ENCODE measurements at regions not wholly inside any gene's neighbourhood (a gene's known extent, or its start where the extent isn't known, plus 50 kb on each side); places are given as distances from the start of the nearest gene placed in this dataset.

- no peak for DNase-seq (ENCODE audit: low spot score)
Observed at GRCh38 chr14:51307551-51307950, 67.5 kb downstream of the TMX1 start.

DNA sequence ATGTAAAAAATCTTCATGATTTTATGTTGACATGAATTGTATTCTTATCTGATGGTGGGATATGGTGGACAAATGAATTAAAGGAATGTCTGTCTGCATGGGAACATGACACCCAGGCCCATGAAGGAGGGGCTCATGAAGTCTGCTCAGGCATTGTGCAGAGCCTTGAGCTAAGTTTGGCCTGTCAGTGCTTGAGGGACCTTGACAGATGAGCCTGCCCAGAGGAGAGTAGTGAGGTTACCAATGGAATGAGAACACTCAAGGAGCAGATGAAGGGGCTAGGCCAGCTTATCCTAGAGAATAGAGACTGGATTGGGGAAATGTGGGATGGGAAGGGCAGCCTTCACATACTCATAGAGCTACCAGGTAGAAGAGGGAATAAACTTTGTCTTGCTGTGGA is 68.8 kb downstream of the TMX1 start:
- DNase-seq (ENCODE audit: low spot score), result no peak

GRCh38 chr14:51310505-51310944 is 70.5 kb downstream of the TMX1 start:
- DNase-seq (ENCODE audit: low spot score), result no peak

DNA sequence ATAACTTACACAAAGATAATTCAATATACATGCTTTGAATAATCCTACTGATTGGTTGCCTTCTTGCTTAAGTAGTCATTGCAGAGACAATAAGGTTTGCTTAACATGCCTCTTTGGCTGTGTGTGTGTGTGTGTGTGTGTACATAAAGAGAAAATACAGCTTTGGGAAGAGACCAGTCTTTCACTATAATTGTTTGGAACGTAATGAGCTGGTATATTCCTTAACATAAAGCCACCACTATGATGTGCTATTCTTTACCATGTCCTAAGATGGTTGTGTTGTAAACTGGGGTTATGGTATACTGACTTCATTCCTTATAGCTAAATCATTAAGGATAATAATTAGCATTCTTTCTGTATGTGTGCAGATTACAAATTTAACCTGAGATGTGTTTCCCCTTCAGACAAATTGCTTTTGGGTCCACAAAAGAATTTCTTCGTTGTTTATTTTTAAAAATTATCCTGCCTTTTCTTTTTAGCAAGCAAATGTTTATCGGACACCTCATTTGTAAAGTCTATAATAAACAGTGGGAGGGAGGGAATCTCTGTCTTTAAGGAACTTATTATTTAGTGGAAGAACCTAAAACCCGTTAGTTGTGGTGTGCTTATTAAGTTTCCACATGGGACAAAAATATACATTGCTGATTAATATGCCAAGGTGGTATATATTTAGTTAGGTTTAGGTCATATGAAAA is 74.4 kb downstream of the TMX1 start:
- no peak for DNase-seq (ENCODE audit: low spot score)

DNA sequence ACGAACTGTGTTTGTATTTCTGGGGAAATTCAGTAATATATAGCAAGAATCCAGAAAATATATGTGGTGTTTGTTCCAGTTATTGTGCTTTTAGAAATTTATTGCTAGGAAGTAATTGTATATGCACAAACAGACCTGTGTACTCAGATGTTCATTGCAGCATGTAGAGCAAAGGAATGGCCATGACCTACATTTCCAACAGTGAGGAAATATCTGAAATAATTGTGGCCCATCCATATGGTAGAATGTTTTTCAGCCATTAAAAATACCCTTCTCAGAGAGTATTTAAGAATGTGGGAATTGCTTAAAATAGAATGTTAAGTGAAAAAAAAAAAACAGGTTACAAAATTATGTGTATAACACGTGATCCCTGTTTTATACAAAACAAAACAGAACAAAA is 77.3 kb downstream of the TMX1 start:
- no peak for DNase-seq (ENCODE audit: low spot score)

GRCh38 chr14:51318813-51319597 is 79.0 kb downstream of the TMX1 start:
- no peak for DNase-seq (ENCODE audit: low spot score)

GRCh38 chr14:51321036-51321435 is 81.0 kb downstream of the TMX1 start:
- DNase-seq (ENCODE audit: low spot score), result no peak

GRCh38 chr14:51323492-51323891 is 83.4 kb downstream of the TMX1 start:
- DNase-seq (ENCODE audit: low spot score), result no peak

GRCh38 chr14:51327376-51327775 is 87.3 kb downstream of the TMX1 start:
- DNase-seq (ENCODE audit: low spot score), result no peak

- no peak for DNase-seq (ENCODE audit: low spot score)
Observed at GRCh38 chr14:51328064-51328771, 88.2 kb downstream of the TMX1 start.

- DNase-seq (ENCODE audit: low spot score), result no peak
Observed at GRCh38 chr14:51328772-51329353, 88.8 kb downstream of the TMX1 start.

DNA sequence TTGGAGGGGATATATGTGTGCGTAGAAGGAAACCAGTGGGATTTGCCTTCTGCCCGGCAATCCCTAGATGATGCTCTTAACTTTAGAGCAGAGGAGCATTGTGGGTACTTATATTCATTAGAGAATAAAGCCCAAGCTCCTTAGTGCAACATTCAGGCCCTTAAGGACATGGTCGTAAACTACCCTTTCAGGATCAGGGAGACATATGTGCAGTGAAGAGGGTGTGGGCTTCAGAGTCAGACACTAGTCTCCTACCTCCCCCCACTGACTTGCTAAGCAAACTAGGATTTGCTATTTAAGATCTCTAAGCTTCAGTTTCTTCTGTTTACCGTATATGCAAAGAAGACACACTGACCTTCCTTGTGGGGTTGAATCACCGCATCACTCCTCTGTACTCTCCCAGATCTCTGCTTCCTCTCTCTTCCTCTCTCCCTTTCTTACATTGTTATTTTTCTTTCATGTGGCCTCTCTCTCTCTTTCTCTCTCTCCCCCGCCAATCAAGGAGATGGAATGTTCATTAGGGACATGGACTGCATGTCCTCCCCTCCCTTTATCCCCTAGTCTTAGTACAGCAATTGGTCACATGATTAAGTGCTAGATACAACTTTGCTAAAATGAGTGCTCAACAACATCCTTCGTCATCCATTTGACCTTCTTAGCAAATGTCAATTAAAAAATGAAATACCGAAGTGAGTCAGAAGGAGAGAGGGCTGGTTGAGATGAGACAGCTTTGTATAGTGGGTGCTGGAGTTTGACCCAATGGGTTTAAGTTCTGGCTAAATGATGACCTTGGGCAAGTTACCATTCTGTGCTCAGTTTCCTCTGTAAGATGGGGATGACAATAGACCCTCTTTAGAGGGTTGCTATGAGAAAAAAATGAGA is 91.7 kb downstream of the TMX1 start:
- no peak for DNase-seq (ENCODE audit: low spot score)

GRCh38 chr14:51333299-51333698 is 93.3 kb downstream of the TMX1 start:
- DNase-seq (ENCODE audit: low spot score), result no peak

DNA sequence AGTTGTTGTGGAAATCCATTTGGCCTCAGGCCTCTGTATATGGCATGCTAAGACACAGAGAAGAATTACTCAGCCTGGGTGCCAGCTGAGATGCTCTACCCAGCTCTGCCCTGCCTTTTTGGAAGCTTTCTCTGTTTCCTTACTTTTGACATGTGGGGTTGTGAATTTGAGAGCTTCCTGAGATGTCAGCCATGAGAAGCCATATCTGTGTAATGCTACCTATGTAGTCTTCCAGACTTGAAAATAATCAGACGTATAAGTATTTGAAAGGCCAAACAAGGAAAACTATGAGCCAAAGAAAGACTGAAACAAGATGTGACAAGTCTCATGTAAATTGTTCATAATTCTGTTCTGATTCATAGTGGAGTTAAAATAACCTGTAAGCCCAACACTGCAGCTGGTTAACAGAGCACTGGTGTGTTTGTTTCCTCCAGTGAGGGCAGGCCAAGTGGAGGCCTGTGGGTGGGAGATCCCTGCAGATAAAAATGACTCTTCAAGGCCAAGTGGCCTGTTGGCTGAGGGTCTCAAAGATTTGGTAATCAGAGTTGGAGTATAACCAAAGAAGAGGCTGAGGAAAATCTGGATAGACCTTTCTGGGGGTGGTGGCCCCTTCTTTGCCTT is 94.0 kb downstream of the TMX1 start:
- no peak for DNase-seq (ENCODE audit: low spot score)

GRCh38 chr14:51334566-51334965 is 94.5 kb downstream of the TMX1 start:
- DNase-seq (ENCODE audit: low spot score), result no peak

GRCh38 chr14:51335531-51335930 is 95.5 kb downstream of the TMX1 start:
- DNase-seq (ENCODE audit: low spot score), result no peak

DNA sequence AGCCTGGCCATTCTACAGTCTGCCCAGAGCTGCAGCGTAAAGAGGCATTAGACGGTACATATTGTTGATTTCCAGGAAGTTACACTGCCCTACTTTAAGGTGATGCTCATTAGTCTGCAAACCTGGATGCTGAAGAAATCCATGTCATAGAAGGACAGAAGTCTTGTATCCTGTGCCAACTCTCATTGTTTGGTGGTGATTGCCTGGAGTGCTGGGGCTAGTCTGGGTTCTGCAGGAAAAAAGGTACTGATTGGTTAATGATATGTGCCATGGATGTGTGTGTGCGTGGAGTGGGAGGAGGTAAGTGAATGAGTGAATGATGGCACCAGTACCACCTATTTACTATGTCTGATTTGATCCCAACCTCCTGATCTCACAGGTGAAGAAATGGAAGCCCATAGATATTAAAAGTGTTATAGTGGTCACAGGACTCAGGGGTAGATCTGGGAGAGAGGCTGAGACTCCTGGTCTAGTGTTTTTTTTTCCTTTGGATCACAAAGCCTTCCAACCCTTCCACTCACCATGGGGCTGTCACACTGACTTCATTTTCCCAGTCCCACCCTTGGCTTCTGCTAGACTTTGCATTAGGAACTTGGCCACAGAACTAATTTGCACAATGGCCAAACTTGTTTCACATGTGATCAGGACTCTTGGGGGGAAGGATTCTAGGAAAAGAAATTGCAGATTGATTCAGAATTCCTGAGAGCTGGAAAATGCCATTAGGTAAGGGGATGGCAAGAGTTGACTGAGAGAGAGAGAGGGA is 96.1 kb downstream of the TMX1 start:
- no peak for DNase-seq (ENCODE audit: low spot score)

GRCh38 chr14:51336734-51337133 is 96.7 kb downstream of the TMX1 start:
- DNase-seq (ENCODE audit: low spot score), result no peak

GRCh38 chr14:51337520-51337919 is 97.5 kb downstream of the TMX1 start:
- DNase-seq (ENCODE audit: low spot score), result no peak

GRCh38 chr14:51341338-51341737 is 101.3 kb downstream of the TMX1 start:
- DNase-seq (ENCODE audit: low spot score), result no peak
